Upper lobe of left lung (tissue), 4 donors: ENCODE measurements at regions not wholly inside any gene's neighbourhood (a gene's known extent, or its start where the extent isn't known, plus 50 kb on each side); places are given as distances from the start of the nearest gene placed in this dataset.

Source experiments
- CTCF ChIP-seq, 6 experiments: fragments of 450-650 bp in 4 of 6; fragments of 200-600 bp in 2 of 6; sonication (generic) in 2 of 6; IDR thresholded peaks; one replicate each; pipeline ENCODE4 v1.5.1; 2016 to 2019; ENCODE audit warnings: antibody characterized with exemption in 6 of 6
- EP300 ChIP-seq, 4 donors: sonication (generic); formaldehyde crosslinking; IDR thresholded peaks; one replicate each; pipeline ENCODE4 v1.5.1; 2017; ENCODE audit warnings: antibody characterized with exemption in 4 of 4, control low read depth in 2 of 4
- POLR2A ChIP-seq, 4 donors: fragments of 450-650 bp; IDR thresholded peaks; one replicate each; pipeline ENCODE4 v1.5.1; 2016 to 2017; ENCODE audit warnings: antibody characterized with exemption in 4 of 4, mild to moderate bottlenecking in 2 of 4
- POLR2AphosphoS5 ChIP-seq, 2 donors: sonication (generic); formaldehyde crosslinking; IDR thresholded peaks; one replicate each; pipeline ENCODE4 v1.5.1; 2017; ENCODE audit warnings: antibody characterized with exemption in 2 of 2

GRCh38 chr6:141607956-141608355, 524.8 kb upstream of the GJE1 start:
- TF ChIP-seq CTCF (IDR thresholded peaks at IDR 0.05), result no peak
- no peak for TF ChIP-seq EP300 (IDR thresholded peaks at IDR 0.05)
- no peak for TF ChIP-seq POLR2A (IDR thresholded peaks at IDR 0.05)
- no peak for TF ChIP-seq POLR2AphosphoS5 (IDR thresholded peaks at IDR 0.05)
